ENCODE measurements at regions not wholly inside any gene's neighbourhood (a gene's known extent, or its start where the extent isn't known, plus 50 kb on each side); places are given as distances from the start of the nearest gene placed in this dataset.

DNA sequence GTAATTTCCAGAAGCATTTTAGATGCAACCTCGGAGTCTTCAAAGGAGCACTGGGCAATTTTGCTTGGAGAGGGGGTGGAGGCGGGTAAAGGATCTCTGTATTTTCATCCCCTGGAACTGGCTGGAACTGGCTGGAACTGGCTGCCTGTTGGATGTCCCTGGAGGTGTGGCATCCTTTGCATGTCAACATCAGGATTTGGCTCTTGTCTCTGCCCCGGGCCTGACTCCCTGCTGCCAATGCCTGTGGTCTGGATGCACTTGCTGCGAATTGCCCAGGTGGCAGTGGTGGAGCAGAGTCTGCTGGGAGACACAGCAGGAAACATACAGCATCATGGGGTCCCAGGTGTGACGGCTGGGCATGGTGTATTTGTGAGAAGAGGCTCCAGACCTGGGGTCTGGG lies 391.3 kb downstream of the GADD45G start:
- TF ChIP-seq ZNF114 (CRISPR knock-in tag; IDR thresholded peaks at IDR 0.05): no peak
- DNase-seq (ENCODE audit: low spot score) (no peak), ATAC-seq (no peak)
- no peaks in the 10 kb centered on the region for H3K36me3 ChIP-seq (ENCODE audit: insufficient read depth)
- no peaks in the 10 kb centered on the region; the same call in 2 of the 3 replicates for H3K36me3 Mint-ChIP-seq (ENCODE audit: low read depth)
- no peaks in the 10 kb centered on the region for H3K9me2 ChIP-seq (ENCODE audit: insufficient read depth)
- no peak overlapping the region for H3K27ac ChIP-seq (ENCODE audit: low read depth)
- no peaks in the 10 kb centered on the region for H3F3A ChIP-seq (replicated peaks; ENCODE audit: low read depth)
- no peaks in the 10 kb centered on the region for H3K79me2 ChIP-seq (replicated peaks; ENCODE audit: insufficient read depth)
- no peak overlapping the region for H2AFZ ChIP-seq
- H3K27me3 Mint-ChIP-seq (ENCODE audit: insufficient read depth, low read depth, poor library complexity): peaks cover 3% of the 10 kb centered on the region
- no peak overlapping the region for H3K4me3 ChIP-seq
- no peaks in the 10 kb centered on the region for H3K27me3 ChIP-seq (ENCODE audit: insufficient read depth)
- no peak overlapping the region for H3K27ac Mint-ChIP-seq
- no peaks in the 10 kb centered on the region for H4K20me1 ChIP-seq (replicated peaks; ENCODE audit: insufficient read depth)
- H3K4me1 Mint-ChIP-seq: peaks cover 18% of the 10 kb centered on the region
- H3K4me3 Mint-ChIP-seq: no peak overlapping the region
- no peak overlapping the region for H3K4me2 ChIP-seq
- 0 out of 3 replicates have a peak, but pooled peaks cover 3% of the 10 kb centered on the region for H3K9me3 Mint-ChIP-seq
- H3K4me1 ChIP-seq (ENCODE audit: insufficient read depth): peaks cover 13% of the 10 kb centered on the region

DNA sequence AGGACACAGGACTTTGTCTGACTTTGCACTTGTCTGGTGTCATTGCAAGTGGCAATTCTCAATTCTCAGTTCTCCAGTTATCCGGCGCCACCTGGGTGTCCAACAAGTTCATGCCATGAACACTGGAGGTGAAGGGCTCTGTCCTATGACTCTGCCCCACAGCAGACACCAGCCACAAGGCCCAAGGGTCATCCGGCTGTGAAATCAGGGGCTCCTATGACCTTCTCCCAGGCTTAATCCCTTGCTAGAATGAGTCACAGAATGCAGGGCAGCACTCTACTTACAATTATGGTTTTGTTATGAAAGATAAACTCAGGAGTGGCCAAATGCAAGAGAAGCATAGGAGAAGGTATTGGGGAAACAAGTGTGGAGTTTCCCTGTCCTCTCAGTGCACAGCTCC lies 392.0 kb downstream of the GADD45G start:
- peaks cover 13% of the 10 kb centered on the region for H3K4me1 ChIP-seq (ENCODE audit: insufficient read depth)
- H3K4me3 ChIP-seq: no peak overlapping the region
- Mint-ChIP-seq H3K27me3 (ENCODE audit: insufficient read depth, low read depth, poor library complexity) (peaks cover 5% of the 10 kb centered on the region), H3K4me1 (peaks cover 22% of the 10 kb centered on the region), H3K27ac (no peak overlapping the region), H3K36me3 (ENCODE audit: low read depth) (no peaks in the 10 kb centered on the region; the same call in 2 of the 3 replicates), H3K9me3 (no peaks in the 10 kb centered on the region), H3K4me3 (no peak overlapping the region)
- no peaks in the 10 kb centered on the region for H3K79me2 ChIP-seq (replicated peaks; ENCODE audit: insufficient read depth)
- H4K20me1 ChIP-seq (replicated peaks; ENCODE audit: insufficient read depth): no peaks in the 10 kb centered on the region
- no peak for TF ChIP-seq ZNF114 (CRISPR knock-in tag; IDR thresholded peaks at IDR 0.05)
- no peak for TF ChIP-seq STAT1 (IDR thresholded peaks at IDR 0.05; ENCODE audit: unreplicated experiment)
- no peak for TF ChIP-seq ZNF331 (CRISPR knock-in tag; IDR thresholded peaks at IDR 0.05; ENCODE audit: low read depth)
- TF ChIP-seq, protein P1, sequence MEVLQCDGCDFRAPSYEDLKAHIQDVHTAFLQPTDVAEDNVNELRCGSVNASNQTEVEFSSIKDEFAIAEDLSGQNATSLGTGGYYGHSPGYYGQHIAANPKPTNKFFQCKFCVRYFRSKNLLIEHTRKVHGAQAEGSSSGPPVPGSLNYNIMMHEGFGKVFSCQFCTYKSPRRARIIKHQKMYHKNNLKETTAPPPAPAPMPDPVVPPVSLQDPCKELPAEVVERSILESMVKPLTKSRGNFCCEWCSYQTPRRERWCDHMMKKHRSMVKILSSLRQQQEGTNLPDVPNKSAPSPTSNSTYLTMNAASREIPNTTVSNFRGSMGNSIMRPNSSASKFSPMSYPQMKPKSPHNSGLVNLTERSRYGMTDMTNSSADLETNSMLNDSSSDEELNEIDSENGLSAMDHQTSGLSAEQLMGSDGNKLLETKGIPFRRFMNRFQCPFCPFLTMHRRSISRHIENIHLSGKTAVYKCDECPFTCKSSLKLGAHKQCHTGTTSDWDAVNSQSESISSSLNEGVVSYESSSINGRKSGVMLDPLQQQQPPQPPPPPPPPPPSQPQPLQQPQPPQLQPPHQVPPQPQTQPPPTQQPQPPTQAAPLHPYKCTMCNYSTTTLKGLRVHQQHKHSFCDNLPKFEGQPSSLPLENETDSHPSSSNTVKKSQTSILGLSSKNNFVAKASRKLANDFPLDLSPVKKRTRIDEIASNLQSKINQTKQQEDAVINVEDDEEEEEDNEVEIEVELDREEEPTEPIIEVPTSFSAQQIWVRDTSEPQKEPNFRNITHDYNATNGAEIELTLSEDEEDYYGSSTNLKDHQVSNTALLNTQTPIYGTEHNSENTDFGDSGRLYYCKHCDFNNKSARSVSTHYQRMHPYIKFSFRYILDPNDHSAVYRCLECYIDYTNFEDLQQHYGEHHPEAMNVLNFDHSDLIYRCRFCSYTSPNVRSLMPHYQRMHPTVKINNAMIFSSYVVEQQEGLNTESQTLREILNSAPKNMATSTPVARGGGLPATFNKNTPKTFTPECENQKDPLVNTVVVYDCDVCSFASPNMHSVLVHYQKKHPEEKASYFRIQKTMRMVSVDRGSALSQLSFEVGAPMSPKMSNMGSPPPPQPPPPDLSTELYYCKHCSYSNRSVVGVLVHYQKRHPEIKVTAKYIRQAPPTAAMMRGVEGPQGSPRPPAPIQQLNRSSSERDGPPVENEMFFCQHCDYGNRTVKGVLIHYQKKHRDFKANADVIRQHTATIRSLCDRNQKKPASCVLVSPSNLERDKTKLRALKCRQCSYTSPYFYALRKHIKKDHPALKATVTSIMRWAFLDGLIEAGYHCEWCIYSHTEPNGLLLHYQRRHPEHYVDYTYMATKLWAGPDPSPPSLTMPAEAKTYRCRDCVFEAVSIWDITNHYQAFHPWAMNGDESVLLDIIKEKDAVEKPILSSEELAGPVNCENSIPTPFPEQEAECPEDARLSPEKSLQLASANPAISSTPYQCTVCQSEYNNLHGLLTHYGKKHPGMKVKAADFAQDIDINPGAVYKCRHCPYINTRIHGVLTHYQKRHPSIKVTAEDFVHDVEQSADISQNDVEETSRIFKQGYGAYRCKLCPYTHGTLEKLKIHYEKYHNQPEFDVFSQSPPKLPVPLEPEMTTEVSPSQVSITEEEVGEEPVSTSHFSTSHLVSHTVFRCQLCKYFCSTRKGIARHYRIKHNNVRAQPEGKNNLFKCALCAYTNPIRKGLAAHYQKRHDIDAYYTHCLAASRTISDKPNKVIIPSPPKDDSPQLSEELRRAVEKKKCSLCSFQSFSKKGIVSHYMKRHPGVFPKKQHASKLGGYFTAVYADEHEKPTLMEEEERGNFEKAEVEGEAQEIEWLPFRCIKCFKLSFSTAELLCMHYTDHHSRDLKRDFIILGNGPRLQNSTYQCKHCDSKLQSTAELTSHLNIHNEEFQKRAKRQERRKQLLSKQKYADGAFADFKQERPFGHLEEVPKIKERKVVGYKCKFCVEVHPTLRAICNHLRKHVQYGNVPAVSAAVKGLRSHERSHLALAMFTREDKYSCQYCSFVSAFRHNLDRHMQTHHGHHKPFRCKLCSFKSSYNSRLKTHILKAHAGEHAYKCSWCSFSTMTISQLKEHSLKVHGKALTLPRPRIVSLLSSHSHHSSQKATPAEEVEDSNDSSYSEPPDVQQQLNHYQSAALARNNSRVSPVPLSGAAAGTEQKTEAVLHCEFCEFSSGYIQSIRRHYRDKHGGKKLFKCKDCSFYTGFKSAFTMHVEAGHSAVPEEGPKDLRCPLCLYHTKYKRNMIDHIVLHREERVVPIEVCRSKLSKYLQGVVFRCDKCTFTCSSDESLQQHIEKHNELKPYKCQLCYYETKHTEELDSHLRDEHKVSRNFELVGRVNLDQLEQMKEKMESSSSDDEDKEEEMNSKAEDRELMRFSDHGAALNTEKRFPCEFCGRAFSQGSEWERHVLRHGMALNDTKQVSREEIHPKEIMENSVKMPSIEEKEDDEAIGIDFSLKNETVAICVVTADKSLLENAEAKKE (CRISPR knock-in tag; IDR thresholded peaks at IDR 0.05): no peak
- TF ChIP-seq, protein P2, sequence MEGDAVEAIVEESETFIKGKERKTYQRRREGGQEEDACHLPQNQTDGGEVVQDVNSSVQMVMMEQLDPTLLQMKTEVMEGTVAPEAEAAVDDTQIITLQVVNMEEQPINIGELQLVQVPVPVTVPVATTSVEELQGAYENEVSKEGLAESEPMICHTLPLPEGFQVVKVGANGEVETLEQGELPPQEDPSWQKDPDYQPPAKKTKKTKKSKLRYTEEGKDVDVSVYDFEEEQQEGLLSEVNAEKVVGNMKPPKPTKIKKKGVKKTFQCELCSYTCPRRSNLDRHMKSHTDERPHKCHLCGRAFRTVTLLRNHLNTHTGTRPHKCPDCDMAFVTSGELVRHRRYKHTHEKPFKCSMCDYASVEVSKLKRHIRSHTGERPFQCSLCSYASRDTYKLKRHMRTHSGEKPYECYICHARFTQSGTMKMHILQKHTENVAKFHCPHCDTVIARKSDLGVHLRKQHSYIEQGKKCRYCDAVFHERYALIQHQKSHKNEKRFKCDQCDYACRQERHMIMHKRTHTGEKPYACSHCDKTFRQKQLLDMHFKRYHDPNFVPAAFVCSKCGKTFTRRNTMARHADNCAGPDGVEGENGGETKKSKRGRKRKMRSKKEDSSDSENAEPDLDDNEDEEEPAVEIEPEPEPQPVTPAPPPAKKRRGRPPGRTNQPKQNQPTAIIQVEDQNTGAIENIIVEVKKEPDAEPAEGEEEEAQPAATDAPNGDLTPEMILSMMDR (conservative IDR thresholded peaks at IDR 0.05; ENCODE audit: low read depth in 2 of 2): no peak; a peak in 1 of 4 replicates
- TF ChIP-seq, protein P3, sequence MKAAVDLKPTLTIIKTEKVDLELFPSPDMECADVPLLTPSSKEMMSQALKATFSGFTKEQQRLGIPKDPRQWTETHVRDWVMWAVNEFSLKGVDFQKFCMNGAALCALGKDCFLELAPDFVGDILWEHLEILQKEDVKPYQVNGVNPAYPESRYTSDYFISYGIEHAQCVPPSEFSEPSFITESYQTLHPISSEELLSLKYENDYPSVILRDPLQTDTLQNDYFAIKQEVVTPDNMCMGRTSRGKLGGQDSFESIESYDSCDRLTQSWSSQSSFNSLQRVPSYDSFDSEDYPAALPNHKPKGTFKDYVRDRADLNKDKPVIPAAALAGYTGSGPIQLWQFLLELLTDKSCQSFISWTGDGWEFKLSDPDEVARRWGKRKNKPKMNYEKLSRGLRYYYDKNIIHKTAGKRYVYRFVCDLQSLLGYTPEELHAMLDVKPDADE (IDR thresholded peaks at IDR 0.05): no peak
- TF ChIP-seq EZH2phosphoT487 (IDR thresholded peaks at IDR 0.05; ENCODE audit: unreplicated experiment): no peak
- no peak overlapping the region for H2AFZ ChIP-seq
- H3F3A ChIP-seq (replicated peaks; ENCODE audit: low read depth): no peaks in the 10 kb centered on the region
- no peaks in the 10 kb centered on the region for H3K36me3 ChIP-seq (ENCODE audit: insufficient read depth)
- DNase-seq (ENCODE audit: low spot score) (no peak), ATAC-seq (no peak)
- no peaks in the 10 kb centered on the region for H3K27me3 ChIP-seq (ENCODE audit: insufficient read depth)
- no peaks in the 10 kb centered on the region for H3K9me2 ChIP-seq (ENCODE audit: insufficient read depth)
- H3K4me2 ChIP-seq: no peak overlapping the region
- no peak overlapping the region for H3K27ac ChIP-seq (ENCODE audit: low read depth)

Measured in GM23338 (cell line).